H1 (cell line): ENCODE measurements at regions not wholly inside any gene's neighbourhood (a gene's known extent, or its start where the extent isn't known, plus 50 kb on each side); places are given as distances from the start of the nearest gene placed in this dataset.

Experiments used
- ATF2 ChIP-seq: IDR thresholded peaks from 2 replicates; pipeline ENCODE4 v1.6.1; 2012; ENCODE audit warnings: low read length, inconsistent platforms
- CTCF ChIP-seq, 3 experiments: IDR thresholded peaks; 1 replicate in 2 of 3; 2 replicates in 1 of 3; pipeline versions ENCODE4 v1.5.1 to v1.6.1; 2011; ENCODE audit warnings: low read length in 3 of 3, mild to moderate bottlenecking in 3 of 3, inconsistent platforms in 2 of 3, low read depth in 1 of 3, moderate library complexity in 1 of 3; ENCODE audit not compliant: insufficient read depth in 1 of 3; ENCODE audit errors: control extremely low read depth in 1 of 3
- EP300 ChIP-seq, 2 experiments: IDR thresholded peaks; 1 replicate in 1 of 2; 2 replicates in 1 of 2; pipeline ENCODE4 v1.6.1; 2011 to 2012; ENCODE audit warnings: low read depth in 2 of 2, low read length in 2 of 2, mild to moderate bottlenecking in 2 of 2, borderline replicate concordance in 1 of 2, inconsistent platforms in 1 of 2, moderate library complexity in 1 of 2
- FOSL1 ChIP-seq: IDR thresholded peaks from 2 replicates; pipeline ENCODE4 v1.6.1; 2011; ENCODE audit warnings: mild to moderate bottlenecking, low read depth, low read length, moderate library complexity; ENCODE audit not compliant: insufficient read depth
- HDAC2 ChIP-seq, 2 experiments: fragments of 300-600 bp in 1 of 2; sonication (generic) in 1 of 2; IDR thresholded peaks; 2 replicates each; pipeline ENCODE4 v1.6.1; 2011 to 2012; ENCODE audit warnings: low read depth in 2 of 2, low read length in 2 of 2, mild to moderate bottlenecking in 2 of 2, moderate library complexity in 2 of 2, borderline replicate concordance in 1 of 2, inconsistent platforms in 1 of 2
- MAFK ChIP-seq: IDR thresholded peaks from 2 replicates; pipeline ENCODE4 v1.6.1; 2012; ENCODE audit warnings: low read depth, mild to moderate bottlenecking, improper control_type of control experiment, low read length
- MAX ChIP-seq: IDR thresholded peaks from 2 replicates; pipeline ENCODE4 v1.6.1; 2012; ENCODE audit warnings: inconsistent platforms
- POLR2A ChIP-seq, 2 experiments: IDR thresholded peaks; 1 replicate in 1 of 2; 2 replicates in 1 of 2; pipeline ENCODE4 v1.6.1; 2011; ENCODE audit warnings: low read depth in 2 of 2, low read length in 2 of 2, mild to moderate bottlenecking in 2 of 2; ENCODE audit errors: control extremely low read depth in 1 of 2

GRCh38 chr6:8905757-8906156, 470.4 kb upstream of the SLC35B3 start:
- no peak for TF ChIP-seq CTCF (IDR thresholded peaks at IDR 0.05; ENCODE audit: control extremely low read depth in 1 of 3, insufficient read depth in 1 of 3, low read depth in 1 of 3, low read length in 3 of 3)
- TF ChIP-seq MAFK, result no peak
- no peak for TF ChIP-seq ATF2
- no peak for TF ChIP-seq POLR2A (IDR thresholded peaks at IDR 0.05; ENCODE audit: control extremely low read depth in 1 of 2, low read depth in 2 of 2, low read length in 2 of 2)
- no peak for TF ChIP-seq HDAC2 (IDR thresholded peaks at IDR 0.05; ENCODE audit: borderline replicate concordance in 1 of 2, low read depth in 2 of 2, low read length in 2 of 2)
- no peak for TF ChIP-seq FOSL1
- TF ChIP-seq EP300 (IDR thresholded peaks at IDR 0.05; ENCODE audit: borderline replicate concordance in 1 of 2, low read depth in 2 of 2, low read length in 2 of 2), result no peak
- TF ChIP-seq MAX, result no peak
